ENCODE measurements at regions not wholly inside any gene's neighbourhood (a gene's known extent, or its start where the extent isn't known, plus 50 kb on each side); places are given as distances from the start of the nearest gene placed in this dataset.

- in situ Hi-C loops (cut with MboI; ENCODE audit: low sequenced_read_pairs): no loop called here
- Histone ChIP-seq H4K8ac (ENCODE audit: low read depth in 2 of 2, low read length in 2 of 2) (no peak overlapping the region), H3K79me1 (ENCODE audit: low read depth in 1 of 2, low read length in 2 of 2) (no peaks in the 10 kb centered on the region), H3K56ac (ENCODE audit: extremely low read depth, insufficient read depth, low read length) (no peak overlapping the region), H4K91ac (ENCODE audit: insufficient read depth, low read depth, low read length) (no peak overlapping the region), H2AFZ (replicated peaks; ENCODE audit: low read length, poor library complexity) (no peak overlapping the region), H4K5ac (ENCODE audit: low read depth, low read length) (no peak overlapping the region), H3K9ac (ENCODE audit: low read depth, low read length) (no peak overlapping the region), H3K27me3 (ENCODE audit: control insufficient read depth, insufficient read depth, low read length) (no peaks in the 10 kb centered on the region), H3K4me3 (ENCODE audit: insufficient read depth, low read depth, low read length) (no peak overlapping the region), H2AK5ac (ENCODE audit: low read depth, low read length) (no peak overlapping the region), H3K9me3 (ENCODE audit: control insufficient read depth, insufficient read depth, low read length) (no peaks in the 10 kb centered on the region), H3K36me3 (ENCODE audit: control insufficient read depth, insufficient read depth, low read length) (no peaks in the 10 kb centered on the region), H4K20me1 (ENCODE audit: insufficient read depth, low read length) (no peaks in the 10 kb centered on the region), H3K23ac (ENCODE audit: low read depth, low read length) (no peak overlapping the region), H3K18ac (ENCODE audit: low read depth, low read length) (no peak overlapping the region), H3K27ac (ENCODE audit: insufficient read depth, low read length) (no peak overlapping the region), H3K4me1 (ENCODE audit: control insufficient read depth, insufficient read depth, low read length) (peaks cover 4% of the 10 kb centered on the region; the same call in 1 of the 2 replicates), H3K4ac (ENCODE audit: low read depth, low read length) (no peak overlapping the region), H2AK9ac (replicated peaks; ENCODE audit: low read depth, low read length, poor library complexity) (no peak overlapping the region), H2BK15ac (ENCODE audit: low read depth, low read length) (no peak overlapping the region), H3K4me2 (ENCODE audit: low read depth, low read length) (no peak overlapping the region), H2BK20ac (ENCODE audit: low read depth, low read length) (no peak overlapping the region), H2BK5ac (ENCODE audit: low read depth, low read length, poor library complexity, severe bottlenecking) (no peak overlapping the region), H2BK120ac (ENCODE audit: low read depth, low read length) (no peak overlapping the region), H3K14ac (replicated peaks; ENCODE audit: low read depth, low read length) (no peak overlapping the region), H3K9me1 (ENCODE audit: insufficient read depth, low read length) (peaks cover 4% of the 10 kb centered on the region; the same call in 1 of the 2 replicates)
- ChIA-PET CTCF (no interaction called here), POLR2A (ENCODE audit: unreplicated experiment) (no interaction called here)
- no peak for DNase-seq
- dilution Hi-C loops (cut with HindIII; ENCODE audit: low sequenced_read_pairs, unreplicated experiment): no loop called here
- WGBS, 2 experiments (ENCODE audit: extremely low coverage in 2 of 2, insufficient read length in 1 of 2): no CpG with 5 or more reads among the region's 10 CpGs
- intact Hi-C loops (cut with micrococcal nuclease): no loop called here
- no peak; the same call in 1 of the 2 replicates for ATAC-seq (ENCODE audit: low read depth)
- no TSS peak for BruUV-seq (replicated peaks)
- TF ChIP-seq MAFK (IDR thresholded peaks at IDR 0.05; ENCODE audit: low read depth, low read length): no peak
- TF ChIP-seq MAZ (IDR thresholded peaks at IDR 0.05; ENCODE audit: borderline replicate concordance, low read depth, low read length): no peak
- TF ChIP-seq USF2 (IDR thresholded peaks at IDR 0.05; ENCODE audit: low read depth, low read length): no peak
- no peak for TF ChIP-seq POLR2A (IDR thresholded peaks at IDR 0.05; ENCODE audit: low read depth, low read length)
- TF ChIP-seq FOS (IDR thresholded peaks at IDR 0.05; ENCODE audit: low read depth, low read length): no peak
- TF ChIP-seq CTCF (conservative IDR thresholded peaks at IDR 0.05; ENCODE audit: low read depth, low read length): no peak
- TF ChIP-seq MXI1 (IDR thresholded peaks at IDR 0.05; ENCODE audit: borderline replicate concordance, low read depth, low read length): no peak
- TF ChIP-seq CHD1 (IDR thresholded peaks at IDR 0.05; ENCODE audit: low read depth, low read length): no peak
- TF ChIP-seq ELK1 (IDR thresholded peaks at IDR 0.05; ENCODE audit: borderline replicate concordance, low read depth, low read length): no peak
- no peak for TF ChIP-seq CEBPB (IDR thresholded peaks at IDR 0.05; ENCODE audit: low read depth, low read length)
- TF ChIP-seq RCOR1 (IDR thresholded peaks at IDR 0.05; ENCODE audit: insufficient replicate concordance, low read length): no peak
- TF ChIP-seq RFX5 (IDR thresholded peaks at IDR 0.05; ENCODE audit: low read depth, low read length): no peak
- TF ChIP-seq NFE2L2 (IDR thresholded peaks at IDR 0.05; ENCODE audit: low read depth, low read length): no peak
- no peak for TF ChIP-seq SMC3 (IDR thresholded peaks at IDR 0.05; ENCODE audit: low read depth, low read length)
- no peak for TF ChIP-seq RAD21 (IDR thresholded peaks at IDR 0.05; ENCODE audit: low read length)
- TF ChIP-seq BHLHE40 (IDR thresholded peaks at IDR 0.05; ENCODE audit: low read depth, low read length): no peak
Measured at GRCh38 chr4:20617678-20618396, 82.4 kb upstream of the PACRGL start.
